Stomach (tissue), 4 donors: ENCODE measurements at regions not wholly inside any gene's neighbourhood (a gene's known extent, or its start where the extent isn't known, plus 50 kb on each side); places are given as distances from the start of the nearest gene placed in this dataset.
"Not testable (repeated sequence)": the region's sequence is repeated elsewhere in the genome, so short reads cannot be mapped to it uniquely, and the experiment has no call there.

Experiments
- POLR2A ChIP-seq, 4 donors: fragments of 450-650 bp; IDR thresholded peaks; one replicate each; pipeline ENCODE4 v1.6.1; 2016; ENCODE audit warnings: antibody characterized with exemption in 4 of 4, control low read depth in 2 of 4, mild to moderate bottlenecking in 1 of 4, moderate library complexity in 1 of 4
- TF ChIP-seq, protein P1 (sequence below), 7 experiments: fragments of 450-650 bp in 4 of 7; fragments of 200-600 bp in 3 of 7; sonication (generic) in 3 of 7; IDR thresholded peaks; one replicate each; pipeline ENCODE4 v1.5.1; 2016 to 2019; ENCODE audit warnings: antibody characterized with exemption in 7 of 7, control low read depth in 2 of 7, mild to moderate bottlenecking in 1 of 7

- not testable (repeated sequence) for TF ChIP-seq POLR2A (IDR thresholded peaks at IDR 0.05)
- TF ChIP-seq, protein P1, sequence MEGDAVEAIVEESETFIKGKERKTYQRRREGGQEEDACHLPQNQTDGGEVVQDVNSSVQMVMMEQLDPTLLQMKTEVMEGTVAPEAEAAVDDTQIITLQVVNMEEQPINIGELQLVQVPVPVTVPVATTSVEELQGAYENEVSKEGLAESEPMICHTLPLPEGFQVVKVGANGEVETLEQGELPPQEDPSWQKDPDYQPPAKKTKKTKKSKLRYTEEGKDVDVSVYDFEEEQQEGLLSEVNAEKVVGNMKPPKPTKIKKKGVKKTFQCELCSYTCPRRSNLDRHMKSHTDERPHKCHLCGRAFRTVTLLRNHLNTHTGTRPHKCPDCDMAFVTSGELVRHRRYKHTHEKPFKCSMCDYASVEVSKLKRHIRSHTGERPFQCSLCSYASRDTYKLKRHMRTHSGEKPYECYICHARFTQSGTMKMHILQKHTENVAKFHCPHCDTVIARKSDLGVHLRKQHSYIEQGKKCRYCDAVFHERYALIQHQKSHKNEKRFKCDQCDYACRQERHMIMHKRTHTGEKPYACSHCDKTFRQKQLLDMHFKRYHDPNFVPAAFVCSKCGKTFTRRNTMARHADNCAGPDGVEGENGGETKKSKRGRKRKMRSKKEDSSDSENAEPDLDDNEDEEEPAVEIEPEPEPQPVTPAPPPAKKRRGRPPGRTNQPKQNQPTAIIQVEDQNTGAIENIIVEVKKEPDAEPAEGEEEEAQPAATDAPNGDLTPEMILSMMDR (IDR thresholded peaks at IDR 0.05) = not testable (repeated sequence)
These were observed 131.6 kb downstream of the ZNF92 start for GRCh38 chr7:65505320-65505633.
